OCI-LY3 (cell line): ENCODE measurements at regions not wholly inside any gene's neighbourhood (a gene's known extent, or its start where the extent isn't known, plus 50 kb on each side); places are given as distances from the start of the nearest gene placed in this dataset.

Source experiments
- CTCF ChIP-seq: fragments of 200-600, 300-600 bp; sonication (generic); IDR thresholded peaks from 2 replicates; pipeline ENCODE4 v1.5.1; 2014; ENCODE audit warnings: antibody characterized with exemption, low read length, low read depth
- EZH2phosphoT487 ChIP-seq: fragments of 200-600 bp; shearing (Covaris generic); IDR thresholded peaks from 2 replicates; pipeline ENCODE4 v1.6.1; 2018; ENCODE audit warnings: antibody characterized with exemption, mixed run types, low read depth

DNA sequence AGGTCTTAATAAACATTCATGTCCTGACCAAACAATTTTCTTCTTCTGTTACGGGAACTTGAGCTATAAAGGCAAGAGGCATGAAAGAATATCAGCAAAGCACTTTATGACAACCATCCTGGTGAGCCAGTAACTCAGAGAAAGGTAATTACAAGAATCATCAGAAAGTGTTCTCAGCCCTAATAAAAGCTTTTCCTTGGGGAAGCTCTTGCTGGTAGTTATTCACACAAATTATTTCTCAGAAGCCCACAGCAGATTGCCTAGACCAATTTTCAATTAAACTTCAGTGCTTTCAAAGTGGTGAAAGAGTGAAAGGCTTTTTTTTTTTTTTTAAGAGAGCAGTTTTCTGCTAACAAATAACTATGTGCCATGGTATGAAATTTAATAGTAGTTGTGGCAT is 60.9 kb upstream of the PEX5L start:
- TF ChIP-seq CTCF, result no peak
- no peak for TF ChIP-seq EZH2phosphoT487
